Cardiac muscle cell (in vitro differentiated cells and primary cell): ENCODE measurements at regions not wholly inside any gene's neighbourhood (a gene's known extent, or its start where the extent isn't known, plus 50 kb on each side); places are given as distances from the start of the nearest gene placed in this dataset.

Source experiments
- DNase-seq, 2 donors: peaks; one replicate each; pipeline versions ENCODE4 v3.0.0 to v3.0.0-alpha.2; 2010 to 2017; ENCODE audit warnings: low read depth in 1 of 2, low spot score in 1 of 2
- H3K27ac ChIP-seq: fragments of 200-600 bp; sonication (generic); 2 replicates; pipeline ENCODE4 v1.5.1; 2016
- H3K27me3 ChIP-seq: fragments of 200-600 bp; sonication (generic); 2 replicates; pipeline ENCODE4 v1.6.0; 2016; ENCODE audit warnings: control low read depth
- H3K36me3 ChIP-seq: fragments of 200-600 bp; sonication (generic); 2 replicates; pipeline ENCODE4 v1.5.1; 2016; ENCODE audit warnings: control low read depth
- H3K4me1 ChIP-seq: fragments of 200-600 bp; sonication (generic); 2 replicates; pipeline ENCODE4 v1.8.1; 2017; ENCODE audit warnings: low read depth, mild to moderate bottlenecking, mixed run types
- H3K4me3 ChIP-seq: fragments of 200-600 bp; sonication (generic); 2 replicates; pipeline ENCODE4 v1.5.1; 2016; ENCODE audit warnings: mild to moderate bottlenecking
- H3K9me3 ChIP-seq: fragments of 200-600 bp; sonication (generic); 2 replicates; pipeline ENCODE4 v1.5.1; 2017; ENCODE audit warnings: low read depth, mild to moderate bottlenecking, control low read depth
- CTCF ChIP-seq: IDR thresholded peaks from 2 replicates; pipeline ENCODE4 v1.5.1; 2012; ENCODE audit warnings: low read depth, mild to moderate bottlenecking, low read length

- DNase-seq: peak in 1 of 2 donors; percentile 67
- H3K27ac ChIP-seq: peak overlapping the region; percentile 64
- no peak for TF ChIP-seq CTCF
- no peaks in the 10 kb centered on the region for H3K36me3 ChIP-seq
- H3K27me3 ChIP-seq: no peaks in the 10 kb centered on the region
- no peak overlapping the region for H3K4me3 ChIP-seq
- H3K4me1 ChIP-seq: peaks cover 52% of the 10 kb centered on the region
- no peaks in the 10 kb centered on the region for H3K9me3 ChIP-seq
These were observed 147.2 kb upstream of the TPM1 start for GRCh38 chr15:62895139-62895866.

DNA sequence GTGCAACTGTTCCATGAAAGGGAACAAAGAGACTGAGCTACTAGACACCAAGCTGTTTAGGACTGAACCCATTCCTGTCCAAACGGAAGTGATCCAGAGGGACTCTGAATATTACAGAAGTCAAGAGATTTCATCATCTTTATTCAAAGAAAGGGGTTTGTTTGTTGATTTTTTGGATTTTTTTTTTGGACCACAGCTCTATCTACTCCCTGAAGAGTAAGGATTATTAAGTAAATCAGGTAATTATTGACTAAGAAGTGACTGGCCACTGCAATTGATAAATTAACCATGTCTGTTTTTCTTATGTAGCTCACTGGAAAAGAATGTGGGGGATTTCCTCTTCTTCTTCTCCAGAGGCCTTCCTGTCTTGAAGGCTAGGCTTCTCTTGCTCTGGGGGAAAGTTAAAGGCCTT, 146.6 kb upstream of the TPM1 start:
- no peaks in the 10 kb centered on the region for H3K27me3 ChIP-seq
- peak in 1 of 2 donors; percentile 73 for DNase-seq
- TF ChIP-seq CTCF: no peak
- H3K36me3 ChIP-seq: no peaks in the 10 kb centered on the region
- no peaks in the 10 kb centered on the region for H3K9me3 ChIP-seq
- peaks cover 58% of the 10 kb centered on the region for H3K4me1 ChIP-seq
- no peak overlapping the region for H3K4me3 ChIP-seq
- peak overlapping the region; percentile 64 for H3K27ac ChIP-seq

DNA sequence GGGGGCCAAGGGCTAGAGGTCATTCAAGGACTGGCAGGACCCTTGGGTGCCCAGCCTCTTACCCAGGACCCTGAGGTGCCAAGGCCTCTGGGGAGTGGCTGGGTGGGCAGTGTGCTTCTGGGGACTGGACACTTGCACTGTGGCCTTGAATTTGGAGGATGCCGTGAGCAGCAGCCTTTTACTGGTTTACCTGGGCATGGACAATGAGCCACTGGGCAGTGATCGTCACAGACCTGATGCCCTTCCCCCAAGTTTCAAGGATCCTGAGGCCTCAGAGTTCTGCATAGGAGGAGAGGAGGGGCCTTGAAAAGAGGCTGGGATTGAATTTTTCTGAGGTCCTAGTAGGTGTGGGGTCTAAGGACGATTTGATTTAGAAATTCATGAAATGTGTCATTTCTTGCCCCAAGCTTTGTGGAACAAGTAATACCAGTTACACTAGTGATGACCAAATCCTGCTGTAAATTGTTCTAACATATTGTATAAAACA, 146.1 kb upstream of the TPM1 start:
- H3K9me3 ChIP-seq: no peaks in the 10 kb centered on the region
- peak overlapping the region; percentile 64 for H3K27ac ChIP-seq
- no peaks in the 10 kb centered on the region for H3K36me3 ChIP-seq
- H3K4me3 ChIP-seq: no peak overlapping the region
- TF ChIP-seq CTCF: no peak
- H3K4me1 ChIP-seq: peaks cover 63% of the 10 kb centered on the region
- no peak for DNase-seq
- H3K27me3 ChIP-seq: no peaks in the 10 kb centered on the region

DNA sequence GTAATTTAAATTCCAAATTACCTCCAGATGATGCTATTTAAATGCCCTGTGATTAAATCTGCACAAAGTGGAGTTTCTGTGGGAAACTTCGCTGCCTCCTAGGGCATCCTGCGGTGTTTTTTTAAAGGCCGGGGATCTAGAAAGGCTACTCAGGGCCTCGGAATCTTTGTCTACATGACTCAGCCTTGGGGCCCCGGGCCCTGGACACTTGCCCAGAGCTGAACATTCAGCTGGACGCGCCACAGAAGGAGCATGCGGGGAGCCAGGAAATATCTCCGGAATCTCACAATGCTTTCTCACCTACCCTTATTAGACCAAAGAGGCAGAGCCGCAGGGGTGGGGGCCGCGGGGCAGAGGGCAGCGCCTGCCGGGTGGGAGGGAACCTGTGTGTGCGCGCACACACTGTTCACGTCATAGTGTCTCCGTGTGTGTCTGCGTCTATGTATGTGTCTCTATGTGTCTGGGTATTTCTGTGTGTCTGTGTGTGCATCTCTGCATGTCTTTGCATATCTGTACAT, 145.5 kb upstream of the TPM1 start:
- Histone ChIP-seq H3K4me1 (peaks cover 68% of the 10 kb centered on the region), H3K36me3 (no peaks in the 10 kb centered on the region), H3K27ac (peak overlapping the region; percentile 64), H3K9me3 (no peaks in the 10 kb centered on the region), H3K27me3 (no peaks in the 10 kb centered on the region), H3K4me3 (no peak overlapping the region)
- peak; percentile 50 to 98 for DNase-seq
- no peak for TF ChIP-seq CTCF

- Histone ChIP-seq H3K36me3 (no peaks in the 10 kb centered on the region), H3K4me1 (peaks cover 72% of the 10 kb centered on the region), H3K27me3 (no peaks in the 10 kb centered on the region), H3K9me3 (no peaks in the 10 kb centered on the region), H3K4me3 (no peak overlapping the region), H3K27ac (peak overlapping the region; percentile 64)
- DNase-seq: no peak
- TF ChIP-seq CTCF: no peak
These were observed 144.9 kb upstream of the TPM1 start for GRCh38 chr15:62897634-62898033.
